ELF-1 (cell line): ENCODE measurements at regions not wholly inside any gene's neighbourhood (a gene's known extent, or its start where the extent isn't known, plus 50 kb on each side); places are given as distances from the start of the nearest gene placed in this dataset.
A peak's percentile ranks its signal among the peaks of the same experiment; 100 is the strongest.

Experiments
- DNase-seq: peaks from one replicate; pipeline ENCODE4 v3.0.0-alpha.2; 2016; ENCODE audit warnings: low read depth, low spot score

DNA sequence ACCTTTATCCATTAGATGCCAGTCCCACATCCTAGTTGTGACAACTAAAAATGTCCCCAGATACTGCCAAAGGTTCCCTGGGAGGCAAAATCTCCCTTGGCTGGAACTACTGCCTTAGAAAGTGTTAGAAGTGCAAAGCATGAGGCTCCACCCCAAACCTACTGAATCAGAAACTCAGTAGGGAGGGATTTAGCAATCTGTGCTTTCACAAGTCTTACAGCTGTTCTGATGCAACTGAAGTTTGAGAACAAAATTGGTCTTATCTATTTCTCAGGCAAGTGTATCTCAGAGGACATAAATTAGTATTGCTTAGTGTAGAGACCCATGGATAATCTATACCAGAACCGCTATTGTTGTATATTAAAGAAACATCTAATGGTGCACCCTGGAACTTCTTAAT, 70.2 kb downstream of the CLDN1 start:
- DNase-seq = no peak

- no peak for DNase-seq
Measured at GRCh38 chr3:190249414-190249813, 72.8 kb downstream of the CLDN1 start.

DNA sequence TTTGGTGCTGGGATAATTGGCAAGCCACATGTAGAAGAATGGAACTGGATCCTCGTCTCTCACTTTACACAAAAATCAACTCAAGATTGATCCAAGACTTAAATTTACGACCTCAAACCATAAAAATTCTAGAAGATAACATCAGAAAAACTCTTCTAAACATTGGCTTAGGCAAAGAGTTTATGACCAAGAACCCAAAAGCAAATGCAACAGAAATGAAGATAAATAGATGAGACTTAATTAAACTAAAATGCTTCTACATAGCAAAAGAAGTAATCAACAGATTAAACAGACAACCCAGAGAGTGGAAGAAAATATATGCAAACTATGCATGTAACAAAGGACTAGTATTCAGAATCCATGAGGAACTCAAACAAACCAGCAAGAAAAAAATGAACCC, 80.1 kb downstream of the CLDN1 start:
- no peak for DNase-seq

DNA sequence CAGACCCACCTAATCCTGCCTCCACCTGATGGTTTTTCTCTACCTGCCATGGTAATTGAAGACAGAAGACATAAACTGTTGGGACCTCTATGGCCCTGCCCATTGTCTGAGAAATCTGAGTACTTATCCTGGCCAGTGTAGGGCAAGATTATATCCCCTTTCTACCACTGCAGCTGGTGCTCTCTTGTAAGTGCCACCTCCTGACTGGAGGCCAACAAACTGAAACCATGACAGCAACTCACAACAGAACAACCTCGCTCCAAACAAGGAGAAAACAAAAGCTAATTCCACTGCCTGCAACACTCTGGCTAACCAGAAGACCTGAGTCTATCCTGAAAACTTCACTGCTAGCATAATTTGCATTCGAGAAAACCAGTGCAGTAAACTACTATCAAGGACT, 82.9 kb downstream of the CLDN1 start:
- no peak for DNase-seq

- peak; percentile 19 for DNase-seq
Measured at GRCh38 chr3:190238871-190239270, 83.4 kb downstream of the CLDN1 start.

GRCh38 chr3:190234621-190235020, 87.6 kb downstream of the CLDN1 start:
- no peak for DNase-seq

- no peak for DNase-seq
Measured at GRCh38 chr3:190229632-190230424, 92.4 kb downstream of the CLDN1 start.

DNA sequence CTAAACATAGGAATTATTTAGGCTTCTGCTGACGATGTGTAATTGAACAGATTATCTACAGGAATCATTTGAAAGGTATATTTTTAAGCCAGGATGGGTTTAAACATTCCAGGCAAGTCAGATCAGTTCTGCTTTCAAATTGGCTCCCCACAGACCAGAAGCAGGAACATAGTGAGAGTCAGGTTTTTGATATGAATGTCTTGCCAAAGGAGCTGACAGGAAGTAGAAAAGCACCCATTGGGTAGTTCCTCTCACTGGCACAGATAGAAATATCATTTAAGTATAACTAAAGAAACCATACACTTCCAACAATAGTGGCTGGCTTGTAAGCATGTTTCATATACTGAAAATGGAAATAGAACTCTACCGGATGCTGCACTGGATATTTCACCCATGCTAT, 95.2 kb downstream of the CLDN1 start:
- no peak for DNase-seq

DNA sequence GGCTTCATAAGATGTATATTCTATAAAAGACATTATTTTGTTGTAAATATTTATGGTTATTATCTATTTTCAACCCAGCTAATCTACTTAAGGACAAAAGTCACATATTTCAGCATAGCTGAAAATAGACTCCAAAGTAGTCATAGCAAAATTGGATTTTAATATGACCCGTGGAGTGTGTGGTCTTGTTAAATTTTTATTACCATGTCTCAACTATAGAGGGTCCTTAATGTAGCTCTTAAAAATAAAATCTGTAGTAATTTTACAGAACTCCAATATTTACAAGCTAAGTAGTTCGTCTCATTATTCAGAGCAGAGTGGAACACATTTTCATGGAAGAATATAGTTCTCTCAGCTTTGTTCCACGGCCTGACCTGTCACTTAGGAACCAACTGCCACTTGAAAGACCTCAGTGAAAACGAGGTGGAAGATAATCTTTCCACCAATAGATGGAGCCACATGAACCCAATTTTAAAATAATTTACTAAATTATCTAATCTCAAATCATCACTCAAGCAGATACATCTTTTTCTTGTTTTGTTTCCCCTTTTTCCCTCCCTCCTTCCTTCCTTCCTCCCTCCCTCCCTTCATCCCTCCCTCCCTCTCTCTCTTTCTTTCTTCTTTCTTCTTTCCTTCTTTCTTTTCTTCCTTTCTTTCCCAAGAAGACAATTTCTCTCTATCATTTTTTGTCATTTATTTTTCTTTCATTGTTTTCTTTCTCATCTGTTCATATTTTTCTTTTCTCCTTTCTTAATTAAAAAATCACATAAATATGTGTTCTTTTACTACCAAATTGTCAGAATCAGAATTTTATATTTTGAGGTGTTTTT, 97.2 kb downstream of the CLDN1 start:
- DNase-seq = no peak

DNA sequence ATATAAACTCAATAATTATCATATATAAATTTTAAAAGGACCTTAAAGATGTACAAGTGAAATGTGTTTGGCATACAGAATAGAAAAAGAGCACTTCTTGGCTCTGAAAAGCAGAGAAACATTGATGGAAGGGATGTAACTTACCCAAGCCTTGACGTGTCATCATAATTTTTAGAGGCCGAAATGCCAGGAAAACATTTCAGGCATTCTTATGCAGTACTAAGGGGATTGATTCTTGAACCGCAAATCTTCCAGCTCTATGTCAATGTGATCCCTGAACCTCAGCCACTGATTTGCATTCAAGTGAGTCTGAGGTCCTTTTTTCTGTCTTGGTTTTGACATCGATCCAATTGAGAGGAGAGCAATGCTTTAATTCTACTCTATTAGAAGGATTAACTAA, 97.8 kb downstream of the CLDN1 start:
- no peak for DNase-seq

- DNase-seq = no peak
Measured at GRCh38 chr3:190222916-190223315, 99.3 kb downstream of the CLDN1 start.

DNA sequence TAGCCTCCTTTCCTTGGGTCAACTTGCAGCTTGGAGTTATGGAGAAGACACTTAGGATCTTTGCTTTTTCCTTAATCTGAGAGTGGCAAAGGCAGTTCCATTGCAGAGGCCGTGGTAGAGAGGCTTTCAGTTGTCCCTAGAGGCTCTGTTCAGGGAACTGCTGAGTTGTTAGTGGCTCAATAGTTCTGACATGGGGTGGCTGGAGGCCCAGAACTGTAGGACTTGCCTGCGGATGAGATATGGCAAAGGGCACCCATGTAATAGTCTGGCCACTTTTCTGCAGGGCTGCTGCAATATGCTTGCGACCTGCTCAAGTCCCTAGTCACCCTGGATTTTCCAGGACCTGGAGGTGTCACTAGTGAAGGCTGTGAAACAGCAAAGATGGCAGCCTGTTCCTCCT, 99.9 kb downstream of the CLDN1 start:
- DNase-seq = no peak

DNA sequence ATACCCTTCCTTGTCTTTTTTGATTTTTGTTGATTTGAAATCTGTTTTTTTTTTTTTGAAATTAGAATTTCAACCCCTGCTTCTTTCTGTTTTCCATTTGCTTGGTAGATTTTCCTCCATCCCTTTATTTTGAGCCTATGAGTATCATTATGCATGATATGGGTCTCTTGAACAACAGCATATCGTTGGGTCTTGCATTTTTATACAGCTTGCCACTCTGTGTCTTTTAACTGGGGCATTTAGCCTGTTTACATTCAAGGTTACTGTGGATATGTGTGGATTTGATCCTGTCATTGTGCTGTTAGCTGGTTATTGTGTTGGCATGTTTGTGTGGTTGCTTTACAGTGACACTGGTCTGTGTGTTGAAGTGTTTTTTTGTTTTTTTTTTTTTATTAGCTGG, 99.7 kb upstream of the P3H2 start:
- no peak for DNase-seq

DNA sequence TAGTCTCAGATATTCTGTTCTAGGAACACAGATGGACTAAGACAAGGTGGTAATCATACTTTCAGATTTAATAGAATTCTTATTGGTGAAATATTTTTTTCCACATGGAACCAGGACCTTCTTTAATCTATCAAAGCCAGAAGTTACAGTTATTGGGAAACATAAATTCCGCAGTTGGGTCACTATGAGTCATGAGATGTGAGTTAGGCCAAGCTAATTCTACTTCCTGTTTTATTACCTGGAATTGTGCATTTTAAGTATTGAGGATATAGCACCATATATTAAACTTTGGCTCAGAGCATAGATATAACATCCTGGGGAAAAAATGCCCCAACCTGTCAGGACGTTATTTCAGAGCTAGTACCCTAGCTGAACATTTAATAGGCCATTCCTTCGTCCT, 96.4 kb upstream of the P3H2 start:
- no peak for DNase-seq

- DNase-seq = no peak
Measured at GRCh38 chr3:190213727-190214126, 93.0 kb upstream of the P3H2 start.

DNA sequence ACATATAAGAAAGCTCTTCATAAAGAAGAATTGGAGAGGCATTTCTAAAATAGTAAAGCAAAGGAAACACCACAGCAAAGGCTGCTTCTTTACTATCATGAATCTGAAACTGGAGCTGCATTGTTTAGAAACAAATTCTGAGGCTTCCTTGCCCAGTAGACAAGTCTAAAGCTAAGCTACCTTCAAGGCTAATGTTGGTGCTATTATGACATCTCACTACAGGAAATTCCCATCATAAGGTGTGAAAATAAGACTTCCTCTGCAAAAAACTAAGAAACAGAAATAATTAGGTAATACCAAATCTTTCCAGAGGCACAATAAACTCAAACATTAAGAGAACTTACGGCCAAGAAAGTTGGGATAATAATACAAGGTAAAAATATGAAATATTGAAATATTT, 89.9 kb upstream of the P3H2 start:
- no peak for DNase-seq

GRCh38 chr3:190209533-190209932, 88.8 kb upstream of the P3H2 start:
- no peak for DNase-seq

DNA sequence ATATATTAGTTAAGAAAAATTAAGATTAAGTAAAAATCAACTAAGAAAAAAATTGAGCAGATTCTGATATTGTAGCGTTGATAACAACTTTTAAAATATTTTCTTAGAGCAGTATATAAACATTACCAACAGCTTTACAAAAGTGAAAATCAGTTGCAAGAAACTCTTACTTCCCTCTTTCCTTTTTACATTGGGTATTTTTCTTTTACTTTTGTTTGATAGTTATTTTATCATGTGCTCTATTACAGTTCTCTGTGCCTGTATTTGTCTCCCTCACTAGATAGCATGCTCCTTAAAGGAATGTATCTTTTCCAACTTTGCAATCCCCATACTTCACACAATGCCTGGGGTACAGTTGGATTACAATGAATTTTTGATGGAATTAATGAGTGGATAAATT, 87.5 kb upstream of the P3H2 start:
- no peak for DNase-seq

DNA sequence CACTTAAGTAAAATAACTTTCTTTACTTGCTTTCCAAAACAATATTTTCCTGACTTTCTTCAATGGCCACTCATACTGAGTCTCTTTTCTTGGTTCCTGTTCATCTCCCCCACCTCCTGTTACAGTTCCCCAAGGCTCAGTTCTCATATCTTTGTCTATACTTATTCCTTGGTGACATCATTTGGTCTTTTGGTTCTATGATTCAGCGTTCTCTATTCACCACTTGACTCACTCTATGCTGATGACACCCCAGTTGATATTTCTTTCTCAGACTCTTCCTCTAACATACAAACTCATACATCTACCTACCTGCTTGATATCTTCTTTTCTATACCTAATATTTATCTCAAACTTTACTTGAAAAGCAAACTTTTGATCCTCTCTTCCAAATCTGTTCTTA, 85.0 kb upstream of the P3H2 start:
- no peak for DNase-seq

- no peak for DNase-seq
Measured at GRCh38 chr3:190204200-190204599, 83.5 kb upstream of the P3H2 start.

DNA sequence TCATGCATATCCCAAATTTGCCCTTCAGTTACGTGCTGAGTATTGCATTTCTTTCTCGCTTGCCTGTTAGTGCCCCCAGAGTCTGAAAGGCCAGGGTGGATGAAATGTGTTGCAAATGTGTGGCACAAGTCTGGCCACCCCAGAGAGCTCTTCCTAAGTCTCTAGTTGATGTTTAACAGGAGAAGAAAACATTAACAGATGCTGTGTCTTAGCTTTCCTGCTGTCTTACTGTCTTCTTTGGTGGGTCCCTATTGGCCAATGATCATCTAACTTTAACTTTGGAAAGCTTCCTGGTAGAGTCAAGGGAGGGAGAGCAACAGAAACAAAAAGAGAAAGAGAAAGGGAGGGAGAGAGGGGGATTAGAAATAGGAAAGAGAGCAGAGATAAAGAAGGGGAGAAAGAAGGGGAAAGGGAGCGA, 76.7 kb upstream of the P3H2 start:
- no peak for DNase-seq

DNA sequence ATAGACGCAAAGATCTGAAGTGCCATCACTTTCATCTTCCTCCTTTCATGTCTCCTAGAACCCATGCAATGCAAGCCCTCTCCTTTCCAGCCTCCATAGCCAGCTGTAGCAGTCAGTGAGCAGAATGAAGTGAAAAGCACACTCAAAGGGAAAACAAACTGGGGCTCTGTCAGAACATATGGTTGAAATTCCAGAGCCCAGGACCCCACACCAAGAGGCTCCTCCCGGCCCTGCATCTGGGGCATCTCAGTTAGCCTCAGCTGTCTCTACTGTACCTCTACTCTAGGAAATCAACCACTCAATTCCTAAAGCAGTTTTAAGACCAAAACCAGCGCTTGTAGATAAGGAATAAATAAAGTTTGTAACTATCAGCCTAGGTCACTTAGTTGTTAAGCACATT, 73.8 kb upstream of the P3H2 start:
- no peak for DNase-seq

DNA sequence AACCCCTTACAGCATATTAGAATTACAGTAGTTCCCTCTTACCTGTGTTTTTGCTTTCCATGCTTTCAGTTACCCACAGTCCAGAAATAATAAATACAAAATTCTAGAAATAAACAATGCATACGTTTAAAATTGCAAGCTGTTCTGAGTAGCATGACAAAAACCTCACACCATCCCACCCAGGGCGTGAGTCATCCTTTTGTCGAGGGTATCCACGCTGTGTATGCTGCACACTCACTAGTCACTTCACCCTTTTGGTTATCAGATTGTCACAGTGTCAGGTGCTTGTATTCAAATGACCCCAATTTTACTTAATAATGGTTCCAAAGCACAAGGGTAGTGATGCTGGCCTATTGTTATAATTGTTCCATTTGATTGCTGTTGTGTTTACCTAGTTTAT, 72.5 kb upstream of the P3H2 start:
- no peak for DNase-seq
